ENCODE measurements at regions not wholly inside any gene's neighbourhood (a gene's known extent, or its start where the extent isn't known, plus 50 kb on each side); places are given as distances from the start of the nearest gene placed in this dataset.

- TF ChIP-seq CTCF (IDR thresholded peaks at IDR 0.05) (no peak), IRF1 (CRISPR knock-in tag; IDR thresholded peaks at IDR 0.05) (no peak), ATF2 (CRISPR knock-in tag; IDR thresholded peaks at IDR 0.05; ENCODE audit: borderline replicate concordance, low read depth) (no peak), NR3C1 (CRISPR knock-in tag; conservative IDR thresholded peaks at IDR 0.05; ENCODE audit: low read depth) (no peak), TP53 (CRISPR knock-in tag; IDR thresholded peaks at IDR 0.05) (no peak), EMX1 (CRISPR knock-in tag; IDR thresholded peaks at IDR 0.05) (no peak), AFF4 (CRISPR knock-in tag; IDR thresholded peaks at IDR 0.05; ENCODE audit: borderline replicate concordance) (no peak), SP1 (CRISPR knock-in tag; conservative IDR thresholded peaks at IDR 0.05) (no peak), SOX15 (CRISPR knock-in tag; IDR thresholded peaks at IDR 0.05) (no peak), MAX (CRISPR knock-in tag; IDR thresholded peaks at IDR 0.05) (no peak), ERG (CRISPR knock-in tag; IDR thresholded peaks at IDR 0.05) (no peak)
Observed at GRCh38 chr6:33868141-33868540, 64.3 kb upstream of the MLN start.
